ENCODE measurements at regions not wholly inside any gene's neighbourhood (a gene's known extent, or its start where the extent isn't known, plus 50 kb on each side); places are given as distances from the start of the nearest gene placed in this dataset.

- intact Hi-C loops (cut with micrococcal nuclease) = no loop called here
- no peaks in the 10 kb centered on the region for H3K79me2 ChIP-seq (ENCODE audit: insufficient read depth, low read length)
- no peak overlapping the region for H2AFZ ChIP-seq (ENCODE audit: insufficient read depth, low read depth, low read length, poor library complexity, severe bottlenecking)
- no peak overlapping the region for H3K4me3 Mint-ChIP-seq
- no peak overlapping the region for H3K4me3 ChIP-seq (replicated peaks in 1 of 3; ENCODE audit: low read depth in 2 of 3, low read length in 3 of 3)
- peaks cover 2 to 9% (median 4%) of the 10 kb centered on the region in 7 donors for H3K9me3 Mint-ChIP-seq
- 70% methylated on average over 2 of the region's 2 CpGs for WGBS (ENCODE audit: insufficient coverage)
- H3K4me2 ChIP-seq (replicated peaks; ENCODE audit: extremely low read depth, low read length, poor library complexity, severe bottlenecking) = no peak overlapping the region
- no peak overlapping the region for H3K27ac Mint-ChIP-seq
- TF ChIP-seq CTCF (IDR thresholded peaks at IDR 0.05) = no peak
- H3K9ac ChIP-seq (ENCODE audit: insufficient read depth, low read length, poor library complexity, severe bottlenecking) = no peak overlapping the region
- H4K20me1 ChIP-seq (ENCODE audit: insufficient read depth, low read length) = no peaks in the 10 kb centered on the region
- H3K27me3 ChIP-seq (ENCODE audit: control insufficient read depth in 2 of 2, insufficient read depth in 2 of 2, low read length in 2 of 2) = no peaks in the 10 kb centered on the region
- peaks cover 0 to 2% (median 1%) of the 10 kb centered on the region in 3 donors for H3K27me3 Mint-ChIP-seq (ENCODE audit: low read depth in 3 of 3)
- no peaks in the 10 kb centered on the region for H3K36me3 Mint-ChIP-seq
- no peak for DNase-seq
- H3K4me1 Mint-ChIP-seq = no peaks in the 10 kb centered on the region
- H3K36me3 ChIP-seq (replicated peaks in 1 of 2; ENCODE audit: control insufficient read depth in 1 of 2, insufficient read depth in 2 of 2, low read length in 2 of 2) = no peaks in the 10 kb centered on the region
- no peak overlapping the region for H3K27ac ChIP-seq (ENCODE audit: low read depth in 1 of 2, low read length in 2 of 2)
- H3K4me1 ChIP-seq (ENCODE audit: control insufficient read depth in 1 of 2, insufficient read depth in 2 of 2, low read length in 2 of 2) = no peaks in the 10 kb centered on the region
- H3K9me3 ChIP-seq (replicated peaks in 1 of 2; ENCODE audit: control insufficient read depth in 1 of 2, insufficient read depth in 1 of 2, low read length in 2 of 2) = peaks cover 0 to 14% of the 10 kb centered on the region in 2 donors
Measured at GRCh38 chr1:79441238-79441637, 434.7 kb upstream of the ADGRL4 start.

- no peaks in the 10 kb centered on the region for H3K27me3 ChIP-seq (ENCODE audit: control insufficient read depth in 2 of 2, insufficient read depth in 2 of 2, low read length in 2 of 2)
- no peaks in the 10 kb centered on the region for H4K20me1 ChIP-seq (ENCODE audit: insufficient read depth, low read length)
- peaks cover 0 to 11% of the 10 kb centered on the region in 2 donors for H3K9me3 ChIP-seq (replicated peaks in 1 of 2; ENCODE audit: control insufficient read depth in 1 of 2, insufficient read depth in 1 of 2, low read length in 2 of 2)
- no peak for DNase-seq
- Mint-ChIP-seq H3K27me3 (ENCODE audit: low read depth in 3 of 3) (peaks cover 0 to 2% (median 1%) of the 10 kb centered on the region in 3 donors), H3K27ac (no peak overlapping the region), H3K4me1 (no peaks in the 10 kb centered on the region), H3K4me3 (no peak overlapping the region), H3K9me3 (peaks cover 0 to 11% (median 6%) of the 10 kb centered on the region in 7 donors), H3K36me3 (no peaks in the 10 kb centered on the region)
- intact Hi-C loops (cut with micrococcal nuclease) = no loop called here
- TF ChIP-seq CTCF (IDR thresholded peaks at IDR 0.05) = no peak
- H3K27ac ChIP-seq (ENCODE audit: low read depth in 1 of 2, low read length in 2 of 2) = no peak overlapping the region
- H3K4me3 ChIP-seq (replicated peaks in 1 of 3; ENCODE audit: low read depth in 2 of 3, low read length in 3 of 3) = no peak overlapping the region
- 67% methylated on average over 1 of the region's 2 CpGs for WGBS (ENCODE audit: insufficient coverage)
- H3K36me3 ChIP-seq (replicated peaks in 1 of 2; ENCODE audit: control insufficient read depth in 1 of 2, insufficient read depth in 2 of 2, low read length in 2 of 2) = no peaks in the 10 kb centered on the region
- no peak overlapping the region for H2AFZ ChIP-seq (ENCODE audit: insufficient read depth, low read depth, low read length, poor library complexity, severe bottlenecking)
- no peaks in the 10 kb centered on the region for H3K79me2 ChIP-seq (ENCODE audit: insufficient read depth, low read length)
- no peak overlapping the region for H3K9ac ChIP-seq (ENCODE audit: insufficient read depth, low read length, poor library complexity, severe bottlenecking)
- no peaks in the 10 kb centered on the region for H3K4me1 ChIP-seq (ENCODE audit: control insufficient read depth in 1 of 2, insufficient read depth in 2 of 2, low read length in 2 of 2)
- H3K4me2 ChIP-seq (replicated peaks; ENCODE audit: extremely low read depth, low read length, poor library complexity, severe bottlenecking) = no peak overlapping the region
Measured at GRCh38 chr1:79437540-79437939, 431.0 kb upstream of the ADGRL4 start.
